ENCODE measurements at regions not wholly inside any gene's neighbourhood (a gene's known extent, or its start where the extent isn't known, plus 50 kb on each side); places are given as distances from the start of the nearest gene placed in this dataset.

DNA sequence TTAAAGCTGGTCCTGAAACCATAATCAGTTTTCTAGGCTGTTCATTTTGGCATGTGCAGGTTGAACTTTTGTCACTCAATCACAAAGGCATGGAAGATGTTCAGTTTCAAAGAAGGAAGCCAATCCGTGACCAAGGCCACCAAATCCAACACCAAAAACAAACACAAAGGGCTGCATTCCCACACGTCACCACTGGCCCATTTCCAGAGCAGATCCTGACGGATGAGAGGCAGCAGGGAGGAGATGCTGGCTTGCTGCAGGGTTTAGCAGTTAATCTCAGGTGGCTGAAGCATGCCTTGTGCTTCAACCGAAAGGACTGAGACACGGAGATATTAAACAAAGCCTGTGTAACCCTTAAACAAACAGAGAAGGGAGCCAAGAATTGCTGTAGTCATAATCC is 191.9 kb upstream of the CTAGE1 start:
- Histone ChIP-seq H3K27ac (ENCODE audit: low read depth, low read length) (no peak overlapping the region), H3K4me3 (ENCODE audit: insufficient read depth, low read length, poor library complexity, severe bottlenecking) (no peak overlapping the region), H3F3A (ENCODE audit: insufficient read depth) (no peaks in the 10 kb centered on the region), H3K27me3 (ENCODE audit: low read length) (no peaks in the 10 kb centered on the region), H3K36me3 (ENCODE audit: low read length) (no peaks in the 10 kb centered on the region), H2AFZ (ENCODE audit: low read depth, low read length, severe bottlenecking) (no peak overlapping the region), H3K9me2 (replicated peaks; ENCODE audit: insufficient read depth, low read length) (no peaks in the 10 kb centered on the region), H3K9ac (ENCODE audit: low read length) (no peak overlapping the region), H3K4me2 (ENCODE audit: low read depth, low read length, poor library complexity, severe bottlenecking) (no peak overlapping the region), H3K9me3 (ENCODE audit: insufficient read depth, low read length) (no peaks in the 10 kb centered on the region), H3K79me2 (ENCODE audit: insufficient read depth, low read length) (no peaks in the 10 kb centered on the region), H4K20me1 (ENCODE audit: low read depth, low read length) (no peaks in the 10 kb centered on the region)
- TF ChIP-seq, protein P1, sequence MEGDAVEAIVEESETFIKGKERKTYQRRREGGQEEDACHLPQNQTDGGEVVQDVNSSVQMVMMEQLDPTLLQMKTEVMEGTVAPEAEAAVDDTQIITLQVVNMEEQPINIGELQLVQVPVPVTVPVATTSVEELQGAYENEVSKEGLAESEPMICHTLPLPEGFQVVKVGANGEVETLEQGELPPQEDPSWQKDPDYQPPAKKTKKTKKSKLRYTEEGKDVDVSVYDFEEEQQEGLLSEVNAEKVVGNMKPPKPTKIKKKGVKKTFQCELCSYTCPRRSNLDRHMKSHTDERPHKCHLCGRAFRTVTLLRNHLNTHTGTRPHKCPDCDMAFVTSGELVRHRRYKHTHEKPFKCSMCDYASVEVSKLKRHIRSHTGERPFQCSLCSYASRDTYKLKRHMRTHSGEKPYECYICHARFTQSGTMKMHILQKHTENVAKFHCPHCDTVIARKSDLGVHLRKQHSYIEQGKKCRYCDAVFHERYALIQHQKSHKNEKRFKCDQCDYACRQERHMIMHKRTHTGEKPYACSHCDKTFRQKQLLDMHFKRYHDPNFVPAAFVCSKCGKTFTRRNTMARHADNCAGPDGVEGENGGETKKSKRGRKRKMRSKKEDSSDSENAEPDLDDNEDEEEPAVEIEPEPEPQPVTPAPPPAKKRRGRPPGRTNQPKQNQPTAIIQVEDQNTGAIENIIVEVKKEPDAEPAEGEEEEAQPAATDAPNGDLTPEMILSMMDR (IDR thresholded peaks at IDR 0.05; ENCODE audit: insufficient read depth, low read length, poor library complexity, severe bottlenecking) = no peak
- TF ChIP-seq EZH2phosphoT487 (conservative IDR thresholded peaks at IDR 0.05; ENCODE audit: low read length) = no peak

DNA sequence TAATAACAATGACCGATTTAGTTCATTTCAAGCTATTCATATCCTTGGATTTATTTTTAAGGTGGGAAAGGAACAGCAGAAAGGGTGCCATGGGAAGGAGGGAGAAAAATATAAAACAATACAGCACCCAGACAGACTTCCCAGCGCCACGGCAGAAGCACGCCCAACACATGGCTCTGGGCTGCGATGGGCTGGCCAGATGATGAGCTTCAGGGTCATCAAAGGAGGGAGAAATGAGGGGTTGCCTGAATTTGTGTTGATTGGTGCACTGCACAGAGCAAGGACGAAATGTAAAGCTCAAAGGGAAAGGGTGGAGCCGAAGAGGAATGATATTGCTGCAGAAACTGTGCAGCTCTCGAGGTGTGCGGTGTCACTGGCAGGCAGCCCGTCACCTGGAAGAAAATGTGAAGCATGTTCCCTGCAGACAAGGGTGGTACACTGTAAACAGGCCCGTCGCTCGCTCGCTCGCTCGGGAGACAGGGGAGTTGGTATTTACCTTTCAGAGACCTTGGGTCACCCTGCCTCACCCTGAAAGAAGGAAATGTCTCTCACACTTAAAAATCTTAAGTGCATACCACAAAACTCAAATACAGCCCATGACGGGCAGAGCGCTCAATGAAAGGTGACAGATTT is 195.5 kb upstream of the CTAGE1 start:
- TF ChIP-seq, protein P1 (IDR thresholded peaks at IDR 0.05; ENCODE audit: insufficient read depth, low read length, poor library complexity, severe bottlenecking) = no peak
- TF ChIP-seq EZH2phosphoT487 (conservative IDR thresholded peaks at IDR 0.05; ENCODE audit: low read length) = no peak
- Histone ChIP-seq H3K4me2 (ENCODE audit: low read depth, low read length, poor library complexity, severe bottlenecking) (no peak overlapping the region), H3K4me3 (ENCODE audit: insufficient read depth, low read length, poor library complexity, severe bottlenecking) (no peak overlapping the region), H3F3A (ENCODE audit: insufficient read depth) (no peaks in the 10 kb centered on the region), H4K20me1 (ENCODE audit: low read depth, low read length) (no peaks in the 10 kb centered on the region), H3K36me3 (ENCODE audit: low read length) (no peaks in the 10 kb centered on the region), H3K27ac (ENCODE audit: low read depth, low read length) (no peak overlapping the region), H3K79me2 (ENCODE audit: insufficient read depth, low read length) (no peaks in the 10 kb centered on the region), H3K9me3 (ENCODE audit: insufficient read depth, low read length) (no peaks in the 10 kb centered on the region), H3K9me2 (replicated peaks; ENCODE audit: insufficient read depth, low read length) (no peaks in the 10 kb centered on the region), H3K9ac (ENCODE audit: low read length) (no peak overlapping the region), H3K27me3 (ENCODE audit: low read length) (no peaks in the 10 kb centered on the region), H2AFZ (ENCODE audit: low read depth, low read length, severe bottlenecking) (no peak overlapping the region)

DNA sequence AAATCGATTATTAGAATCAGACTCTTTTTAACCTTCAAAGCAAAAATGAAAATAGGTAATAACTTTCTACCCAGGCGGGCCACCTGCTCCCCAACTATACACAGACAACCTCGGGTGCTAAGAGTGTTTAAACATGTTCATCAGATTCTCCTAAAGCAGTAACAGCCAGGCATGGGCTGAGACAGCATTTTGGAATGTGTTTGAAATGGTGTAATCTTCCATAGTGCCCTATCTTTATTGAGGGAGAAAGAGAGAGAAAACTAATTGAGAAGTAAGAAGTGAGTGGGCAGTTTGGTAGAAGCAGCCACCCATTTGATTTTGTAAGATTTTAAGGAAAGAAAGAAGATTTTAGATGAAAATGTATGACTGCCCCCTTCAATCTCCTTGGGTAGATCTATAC is 196.1 kb upstream of the CTAGE1 start:
- no peaks in the 10 kb centered on the region for H3K27me3 ChIP-seq (ENCODE audit: low read length)

More for the DNA sequence above, 196.1 kb upstream of the CTAGE1 start:
- H3K4me2 ChIP-seq (ENCODE audit: low read depth, low read length, poor library complexity, severe bottlenecking) = no peak overlapping the region
- H3K4me3 ChIP-seq (ENCODE audit: insufficient read depth, low read length, poor library complexity, severe bottlenecking) = no peak overlapping the region
- H3K79me2 ChIP-seq (ENCODE audit: insufficient read depth, low read length) = no peaks in the 10 kb centered on the region
- no peak overlapping the region for H2AFZ ChIP-seq (ENCODE audit: low read depth, low read length, severe bottlenecking)
- no peaks in the 10 kb centered on the region for H3K9me2 ChIP-seq (replicated peaks; ENCODE audit: insufficient read depth, low read length)
- H3F3A ChIP-seq (ENCODE audit: insufficient read depth) = no peaks in the 10 kb centered on the region
- H4K20me1 ChIP-seq (ENCODE audit: low read depth, low read length) = no peaks in the 10 kb centered on the region
- H3K9ac ChIP-seq (ENCODE audit: low read length) = no peak overlapping the region
- no peaks in the 10 kb centered on the region for H3K36me3 ChIP-seq (ENCODE audit: low read length)
- TF ChIP-seq, protein P1 (IDR thresholded peaks at IDR 0.05; ENCODE audit: insufficient read depth, low read length, poor library complexity, severe bottlenecking) = no peak
- TF ChIP-seq EZH2phosphoT487 (conservative IDR thresholded peaks at IDR 0.05; ENCODE audit: low read length) = no peak
- no peak overlapping the region for H3K27ac ChIP-seq (ENCODE audit: low read depth, low read length)
- no peaks in the 10 kb centered on the region for H3K9me3 ChIP-seq (ENCODE audit: insufficient read depth, low read length)
